ENCODE measurements at regions not wholly inside any gene's neighbourhood (a gene's known extent, or its start where the extent isn't known, plus 50 kb on each side); places are given as distances from the start of the nearest gene placed in this dataset.
A peak's percentile ranks its signal among the peaks of the same experiment; 100 is the strongest.

GRCh38 chr10:83988435-83988834, 150.9 kb upstream of the GHITM start:
- no peaks in the 10 kb centered on the region for H3K36me3 ChIP-seq
- H3K4me3 ChIP-seq = no peak overlapping the region
- no peak for ATAC-seq
- intact Hi-C loops (cut with DNase I) = no loop called here
- no peak for DNase-seq
- H3K9me3 ChIP-seq = no peaks in the 10 kb centered on the region
- 73% methylated on average over 1 of the region's 1 CpG for WGBS (ENCODE audit: insufficient coverage, low coverage, low lambda C conversion rate, missing lambda C conversion rate)
- H3K27me3 ChIP-seq = no peaks in the 10 kb centered on the region
- TF ChIP-seq CTCF (IDR thresholded peaks at IDR 0.05) = no peak
- no peak for TF ChIP-seq POLR2A (IDR thresholded peaks at IDR 0.05)
- H3K4me1 ChIP-seq = no peaks in the 10 kb centered on the region
- H3K27ac ChIP-seq = no peak overlapping the region

DNA sequence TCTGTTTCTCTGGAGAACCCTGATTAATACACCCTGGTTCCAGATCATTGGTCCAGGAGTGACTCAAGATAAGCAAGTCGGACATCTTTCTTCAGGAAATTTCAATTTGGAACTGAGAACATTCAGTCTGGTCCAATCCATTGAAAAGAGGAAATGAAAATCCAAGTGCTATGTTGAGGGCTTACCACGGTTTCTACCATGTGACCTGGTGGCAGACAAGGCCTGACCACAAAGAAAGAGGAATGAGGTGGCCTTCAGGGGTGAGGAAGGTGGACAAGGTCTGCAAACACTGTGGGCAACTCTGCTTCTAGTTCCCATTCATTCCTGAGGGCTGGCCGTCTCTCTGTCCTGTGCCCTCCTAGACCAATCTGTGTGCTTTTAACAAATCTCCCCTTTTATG, 149.2 kb upstream of the GHITM start:
- intact Hi-C loops (cut with DNase I) = no loop called here
- ATAC-seq (peak in 1 of 4 donors; percentile 20), DNase-seq (no peak)
- H3K27me3 ChIP-seq = no peaks in the 10 kb centered on the region
- 44% methylated on average over 3 of the region's 3 CpGs for WGBS (ENCODE audit: insufficient coverage, low coverage, low lambda C conversion rate, missing lambda C conversion rate)
- no peaks in the 10 kb centered on the region for H3K4me1 ChIP-seq
- H3K27ac ChIP-seq = no peak overlapping the region
- TF ChIP-seq CTCF (IDR thresholded peaks at IDR 0.05) (no peak), POLR2A (IDR thresholded peaks at IDR 0.05) (no peak)
- H3K9me3 ChIP-seq = no peaks in the 10 kb centered on the region
- H3K36me3 ChIP-seq = no peaks in the 10 kb centered on the region
- no peak overlapping the region for H3K4me3 ChIP-seq

DNA sequence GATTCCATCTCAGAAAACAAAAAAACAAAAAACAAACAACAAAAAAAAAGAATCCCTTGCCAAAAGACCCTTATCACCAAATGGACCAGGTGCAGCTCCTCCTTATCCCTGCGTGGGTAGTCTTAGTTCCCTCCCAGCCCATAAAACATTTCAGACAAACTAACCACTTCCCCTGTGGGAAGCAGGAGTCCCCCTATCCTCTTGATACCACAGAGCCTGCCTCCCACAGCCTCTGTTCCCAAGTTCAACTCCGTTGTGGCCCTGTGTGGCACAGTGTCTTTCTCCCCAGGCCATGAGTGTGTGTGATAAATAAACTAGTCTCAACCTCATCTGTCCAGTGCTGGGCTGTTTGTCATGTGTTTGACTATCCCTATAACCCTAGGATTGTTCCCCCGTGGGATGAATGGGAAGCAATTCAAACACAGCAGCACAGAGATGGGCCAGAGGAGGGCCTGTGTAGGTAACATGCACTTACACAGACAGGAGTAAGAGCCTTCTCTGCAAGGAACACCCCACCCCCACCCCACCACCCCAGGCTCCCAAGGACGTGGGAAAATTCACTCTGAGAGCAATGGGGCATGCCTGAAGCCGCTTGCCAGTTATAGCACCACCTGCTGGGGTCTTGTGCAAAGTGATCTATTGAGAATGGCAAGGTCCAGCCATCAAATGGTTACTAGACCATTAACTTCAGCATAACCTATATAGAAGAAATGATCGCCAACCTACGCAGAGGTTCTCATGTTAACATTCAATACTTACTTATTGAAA, 147.1 kb upstream of the GHITM start:
- Histone ChIP-seq H3K4me3 (no peak overlapping the region), H3K9me3 (no peaks in the 10 kb centered on the region), H3K4me1 (no peaks in the 10 kb centered on the region), H3K36me3 (no peaks in the 10 kb centered on the region), H3K27ac (no peak overlapping the region), H3K27me3 (no peaks in the 10 kb centered on the region)
- peak in 3 of 4 donors; percentile 27 to 45 (median 29) for TF ChIP-seq CTCF (IDR thresholded peaks at IDR 0.05)
- TF ChIP-seq POLR2A (IDR thresholded peaks at IDR 0.05) = no peak
- no peak for DNase-seq
- 37% methylated on average over 6 of the region's 7 CpGs for WGBS (ENCODE audit: insufficient coverage, low coverage, low lambda C conversion rate, missing lambda C conversion rate)
- peak in 3 of 4 donors; percentile 29 to 43 (median 39) for ATAC-seq
- intact Hi-C loops (cut with DNase I) = no loop called here

GRCh38 chr10:83994325-83994724, 145.0 kb upstream of the GHITM start:
- WGBS (ENCODE audit: insufficient coverage, low coverage, low lambda C conversion rate, missing lambda C conversion rate) = 50% methylated on average over 3 of the region's 3 CpGs
- intact Hi-C loops (cut with DNase I) = no loop called here
- Histone ChIP-seq H3K4me3 (no peak overlapping the region), H3K27ac (no peak overlapping the region), H3K9me3 (no peaks in the 10 kb centered on the region), H3K27me3 (no peaks in the 10 kb centered on the region), H3K36me3 (no peaks in the 10 kb centered on the region), H3K4me1 (no peaks in the 10 kb centered on the region)
- DNase-seq = no peak
- TF ChIP-seq CTCF (IDR thresholded peaks at IDR 0.05) (no peak), POLR2A (IDR thresholded peaks at IDR 0.05) (no peak)
- peak in 2 of 4 donors; percentile 32 to 36 for ATAC-seq
